WERI-Rb-1 (cell line): ENCODE measurements at regions not wholly inside any gene's neighbourhood (a gene's known extent, or its start where the extent isn't known, plus 50 kb on each side); places are given as distances from the start of the nearest gene placed in this dataset.

ENCODE experiments used
- DNase-seq: peaks from one replicate; pipeline ENCODE4 v3.0.0-alpha.2; 2020
- H3K27ac ChIP-seq: fragments of 250-450 bp; sonication (Bioruptor Pico); 2 replicates; pipeline ENCODE4 v1.5.1; 2020; ENCODE audit warnings: mild to moderate bottlenecking, moderate library complexity
- H3K27me3 ChIP-seq: fragments of 250-450 bp; sonication (Bioruptor Pico); 2 replicates; pipeline ENCODE4 v1.5.1; 2021; ENCODE audit warnings: mild to moderate bottlenecking, low read depth, moderate library complexity; ENCODE audit not compliant: insufficient read depth, severe bottlenecking
- H3K36me3 ChIP-seq: fragments of 250-450 bp; sonication (Bioruptor Pico); 2 replicates; pipeline ENCODE4 v1.5.1; 2020; ENCODE audit warnings: mild to moderate bottlenecking, moderate library complexity
- H3K4me3 ChIP-seq: 2 replicates; pipeline ENCODE4 v1.5.1; 2011; ENCODE audit warnings: low read depth, mild to moderate bottlenecking, control low read depth, low read length
- H3K9me3 ChIP-seq: fragments of 250-450 bp; sonication (Bioruptor Pico); 2 replicates; pipeline ENCODE4 v1.5.1; 2021; ENCODE audit warnings: mild to moderate bottlenecking, moderate library complexity; ENCODE audit not compliant: severe bottlenecking
- TF ChIP-seq, protein P1 (sequence below): IDR thresholded peaks from 2 replicates; pipeline ENCODE4 v1.5.1; 2011; ENCODE audit warnings: low read depth, mild to moderate bottlenecking, control low read depth, inconsistent platforms, low read length

DNA sequence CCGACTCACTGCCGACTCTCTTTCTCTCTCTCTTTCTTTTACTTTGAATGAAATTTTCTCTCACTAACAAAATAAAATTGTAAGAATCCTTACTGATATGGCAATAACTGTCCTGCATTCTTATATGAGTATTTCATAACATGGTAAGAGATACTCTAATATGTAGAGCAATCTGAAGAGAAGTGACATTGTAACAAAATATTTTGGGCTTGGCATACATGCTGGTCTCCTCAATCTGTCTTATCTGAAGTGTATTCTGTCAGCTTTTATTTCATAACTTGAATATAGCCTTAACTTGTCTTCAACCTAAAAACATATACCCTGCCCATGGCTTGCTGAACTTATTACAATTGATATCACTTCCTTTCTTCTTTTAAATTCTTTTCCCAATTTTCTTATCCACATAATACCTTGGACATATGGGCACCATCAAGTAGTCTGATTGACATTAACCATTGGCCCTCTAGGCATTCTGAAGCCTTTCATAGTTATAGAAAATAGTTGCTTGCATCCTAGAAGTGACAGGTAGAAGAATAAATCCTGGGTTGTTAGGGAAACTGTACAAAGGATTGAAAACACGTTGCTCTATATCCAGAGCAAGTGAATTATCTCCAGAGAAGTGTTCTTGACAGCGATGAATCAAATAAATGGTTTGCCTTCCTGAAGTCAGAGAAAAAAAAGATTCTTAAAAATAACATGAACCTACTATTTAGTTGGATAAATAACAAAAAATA lies 537.6 kb upstream of the TYRP1 start:
- Histone ChIP-seq H3K27me3 (no peaks in the 10 kb centered on the region), H3K36me3 (no peaks in the 10 kb centered on the region), H3K4me3 (no peak overlapping the region), H3K27ac (no peak overlapping the region), H3K9me3 (no peaks in the 10 kb centered on the region)
- DNase-seq = no peak
- TF ChIP-seq, protein P1, sequence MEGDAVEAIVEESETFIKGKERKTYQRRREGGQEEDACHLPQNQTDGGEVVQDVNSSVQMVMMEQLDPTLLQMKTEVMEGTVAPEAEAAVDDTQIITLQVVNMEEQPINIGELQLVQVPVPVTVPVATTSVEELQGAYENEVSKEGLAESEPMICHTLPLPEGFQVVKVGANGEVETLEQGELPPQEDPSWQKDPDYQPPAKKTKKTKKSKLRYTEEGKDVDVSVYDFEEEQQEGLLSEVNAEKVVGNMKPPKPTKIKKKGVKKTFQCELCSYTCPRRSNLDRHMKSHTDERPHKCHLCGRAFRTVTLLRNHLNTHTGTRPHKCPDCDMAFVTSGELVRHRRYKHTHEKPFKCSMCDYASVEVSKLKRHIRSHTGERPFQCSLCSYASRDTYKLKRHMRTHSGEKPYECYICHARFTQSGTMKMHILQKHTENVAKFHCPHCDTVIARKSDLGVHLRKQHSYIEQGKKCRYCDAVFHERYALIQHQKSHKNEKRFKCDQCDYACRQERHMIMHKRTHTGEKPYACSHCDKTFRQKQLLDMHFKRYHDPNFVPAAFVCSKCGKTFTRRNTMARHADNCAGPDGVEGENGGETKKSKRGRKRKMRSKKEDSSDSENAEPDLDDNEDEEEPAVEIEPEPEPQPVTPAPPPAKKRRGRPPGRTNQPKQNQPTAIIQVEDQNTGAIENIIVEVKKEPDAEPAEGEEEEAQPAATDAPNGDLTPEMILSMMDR = no peak

DNA sequence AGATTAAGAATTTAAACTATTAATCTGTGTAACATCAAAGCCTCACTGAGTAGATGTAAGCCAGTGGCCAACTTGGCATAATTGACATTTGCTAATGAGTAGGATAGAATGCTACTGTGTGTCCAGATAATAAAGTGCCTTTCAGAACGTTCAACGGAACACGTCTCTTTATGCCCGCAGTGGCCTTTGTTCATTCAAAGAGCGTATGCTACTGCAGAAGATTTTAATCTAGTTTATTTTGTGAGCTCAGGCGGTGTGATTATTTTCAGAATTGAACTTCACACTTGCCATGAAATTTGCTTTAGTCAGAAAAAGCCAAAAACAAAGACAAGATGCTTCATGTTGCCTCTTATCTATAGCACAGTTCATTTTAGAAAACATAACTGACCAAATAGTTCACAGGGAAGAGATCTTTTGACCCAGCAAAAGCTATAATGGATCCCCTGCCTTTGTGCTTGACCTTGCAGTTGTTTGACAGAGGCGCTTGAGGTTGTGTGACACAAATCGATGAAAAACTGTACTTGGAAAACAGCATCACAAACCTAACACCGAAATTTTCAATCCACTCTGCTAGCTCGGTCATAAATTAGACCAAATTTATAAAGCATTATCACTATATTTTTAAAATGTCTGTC lies 530.9 kb upstream of the TYRP1 start:
- Histone ChIP-seq H3K9me3 (no peaks in the 10 kb centered on the region), H3K4me3 (no peak overlapping the region), H3K27ac (no peak overlapping the region), H3K36me3 (no peaks in the 10 kb centered on the region), H3K27me3 (no peaks in the 10 kb centered on the region)
- TF ChIP-seq, protein P1 = no peak
- DNase-seq = no peak

DNA sequence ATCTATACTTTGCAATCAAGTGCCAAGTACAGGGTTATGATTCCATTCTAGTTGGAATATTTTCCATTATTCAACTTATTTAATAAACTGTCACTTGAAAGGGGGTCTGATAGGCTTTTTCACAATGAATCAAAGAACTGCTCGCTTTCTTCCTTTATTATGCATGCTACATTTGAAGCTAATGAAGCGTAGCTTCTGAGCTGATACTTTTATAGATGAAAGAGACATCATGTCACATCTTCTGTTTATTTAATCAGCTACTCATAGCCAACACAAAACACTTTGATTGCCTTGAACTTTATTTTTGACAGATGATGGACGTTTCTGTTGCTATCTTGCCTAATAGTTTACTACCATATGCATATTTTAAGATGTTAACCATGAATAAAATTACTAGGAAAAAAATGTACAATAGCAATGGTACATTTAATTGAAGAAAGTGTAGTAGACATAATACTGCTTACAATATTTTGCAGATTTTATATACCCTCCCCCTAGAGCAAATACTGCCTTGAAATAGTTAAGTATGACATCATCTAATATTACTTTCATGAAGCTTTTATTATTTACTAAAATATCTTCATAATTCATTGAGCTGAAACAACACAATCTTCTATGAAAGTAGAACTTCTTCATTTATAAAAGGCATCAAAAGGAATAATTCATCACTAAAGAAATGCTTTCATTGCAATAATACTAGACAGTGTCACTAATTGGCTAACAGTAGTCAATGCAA lies 529.3 kb upstream of the TYRP1 start:
- Histone ChIP-seq H3K4me3 (no peak overlapping the region), H3K27me3 (no peaks in the 10 kb centered on the region), H3K27ac (no peak overlapping the region), H3K36me3 (no peaks in the 10 kb centered on the region), H3K9me3 (no peaks in the 10 kb centered on the region)
- DNase-seq = no peak
- TF ChIP-seq, protein P1 = no peak

DNA sequence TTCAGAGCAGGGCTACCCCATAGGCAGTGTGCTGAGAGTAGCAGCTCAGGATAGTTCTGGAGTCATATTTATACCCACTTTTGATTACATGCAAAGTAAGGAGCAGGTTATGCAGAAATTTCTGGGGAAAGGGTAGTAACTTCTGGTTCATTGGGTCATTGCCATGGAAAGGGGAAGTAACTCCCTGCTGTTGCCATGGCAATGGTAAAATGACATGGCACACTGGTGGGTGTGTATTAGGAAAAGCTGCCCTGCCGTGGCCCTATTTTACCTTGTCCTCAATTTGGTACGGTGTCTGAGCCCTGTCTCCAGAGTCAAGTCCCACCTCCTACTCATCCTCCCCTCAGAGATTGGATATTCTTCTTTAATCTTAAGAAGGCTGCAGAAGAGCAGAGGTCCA lies 526.7 kb upstream of the TYRP1 start:
- TF ChIP-seq, protein P1 = no peak
- H3K9me3 ChIP-seq = no peaks in the 10 kb centered on the region
- H3K27me3 ChIP-seq = no peaks in the 10 kb centered on the region

DNA sequence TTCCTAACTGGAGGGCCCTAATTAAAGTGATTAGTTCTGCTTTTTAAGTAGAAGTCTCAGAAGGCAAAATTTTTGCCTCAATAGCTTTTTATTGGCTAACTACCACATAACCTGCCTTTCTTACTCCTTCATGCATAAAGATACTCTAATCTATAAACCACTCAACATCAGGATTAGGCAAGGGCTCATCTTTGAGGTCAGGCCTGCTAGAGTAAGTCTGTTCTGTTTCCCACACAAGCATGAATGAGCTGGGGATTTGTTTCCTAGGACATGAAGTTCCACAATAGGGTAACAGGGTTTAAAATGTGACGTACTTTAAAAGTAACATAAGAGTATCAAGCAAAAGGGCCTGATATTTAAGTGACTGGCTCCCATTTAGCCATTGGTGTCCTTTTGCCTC lies 522.7 kb upstream of the TYRP1 start:
- Histone ChIP-seq H3K27ac (no peak overlapping the region), H3K9me3 (no peaks in the 10 kb centered on the region), H3K36me3 (no peaks in the 10 kb centered on the region), H3K27me3 (no peaks in the 10 kb centered on the region), H3K4me3 (no peak overlapping the region)
- TF ChIP-seq, protein P1 = no peak
- no peak for DNase-seq

More for the DNA sequence above, 526.7 kb upstream of the TYRP1 start:
- no peak for DNase-seq
- Histone ChIP-seq H3K27ac (no peak overlapping the region), H3K4me3 (no peak overlapping the region), H3K36me3 (no peaks in the 10 kb centered on the region)
